Upper lobe of left lung (tissue), 4 donors: ENCODE measurements at regions not wholly inside any gene's neighbourhood (a gene's known extent, or its start where the extent isn't known, plus 50 kb on each side); places are given as distances from the start of the nearest gene placed in this dataset.

Experiments used
- EP300 ChIP-seq, 4 donors: sonication (generic); formaldehyde crosslinking; IDR thresholded peaks; one replicate each; pipeline ENCODE4 v1.5.1; 2017; ENCODE audit warnings: antibody characterized with exemption in 4 of 4, control low read depth in 2 of 4
- POLR2A ChIP-seq, 4 donors: fragments of 450-650 bp; IDR thresholded peaks; one replicate each; pipeline ENCODE4 v1.5.1; 2016 to 2017; ENCODE audit warnings: antibody characterized with exemption in 4 of 4, mild to moderate bottlenecking in 2 of 4
- POLR2AphosphoS5 ChIP-seq, 2 donors: sonication (generic); formaldehyde crosslinking; IDR thresholded peaks; one replicate each; pipeline ENCODE4 v1.5.1; 2017; ENCODE audit warnings: antibody characterized with exemption in 2 of 2
- TF ChIP-seq, protein P1 (sequence below), 6 experiments: fragments of 450-650 bp in 4 of 6; fragments of 200-600 bp in 2 of 6; sonication (generic) in 2 of 6; IDR thresholded peaks; one replicate each; pipeline ENCODE4 v1.5.1; 2016 to 2019; ENCODE audit warnings: antibody characterized with exemption in 6 of 6

GRCh38 chr3:25339225-25339624 is 88.8 kb upstream of the RARB start:
- TF ChIP-seq, protein P1, sequence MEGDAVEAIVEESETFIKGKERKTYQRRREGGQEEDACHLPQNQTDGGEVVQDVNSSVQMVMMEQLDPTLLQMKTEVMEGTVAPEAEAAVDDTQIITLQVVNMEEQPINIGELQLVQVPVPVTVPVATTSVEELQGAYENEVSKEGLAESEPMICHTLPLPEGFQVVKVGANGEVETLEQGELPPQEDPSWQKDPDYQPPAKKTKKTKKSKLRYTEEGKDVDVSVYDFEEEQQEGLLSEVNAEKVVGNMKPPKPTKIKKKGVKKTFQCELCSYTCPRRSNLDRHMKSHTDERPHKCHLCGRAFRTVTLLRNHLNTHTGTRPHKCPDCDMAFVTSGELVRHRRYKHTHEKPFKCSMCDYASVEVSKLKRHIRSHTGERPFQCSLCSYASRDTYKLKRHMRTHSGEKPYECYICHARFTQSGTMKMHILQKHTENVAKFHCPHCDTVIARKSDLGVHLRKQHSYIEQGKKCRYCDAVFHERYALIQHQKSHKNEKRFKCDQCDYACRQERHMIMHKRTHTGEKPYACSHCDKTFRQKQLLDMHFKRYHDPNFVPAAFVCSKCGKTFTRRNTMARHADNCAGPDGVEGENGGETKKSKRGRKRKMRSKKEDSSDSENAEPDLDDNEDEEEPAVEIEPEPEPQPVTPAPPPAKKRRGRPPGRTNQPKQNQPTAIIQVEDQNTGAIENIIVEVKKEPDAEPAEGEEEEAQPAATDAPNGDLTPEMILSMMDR (IDR thresholded peaks at IDR 0.05): no peak
- TF ChIP-seq POLR2AphosphoS5 (IDR thresholded peaks at IDR 0.05) (no peak), POLR2A (IDR thresholded peaks at IDR 0.05) (no peak), EP300 (IDR thresholded peaks at IDR 0.05) (no peak)
